PC-9 (cell line): ENCODE measurements at regions not wholly inside any gene's neighbourhood (a gene's known extent, or its start where the extent isn't known, plus 50 kb on each side); places are given as distances from the start of the nearest gene placed in this dataset.

ENCODE experiments used
- EZH2 ChIP-seq: fragments of 200-600 bp; sonication (generic); IDR thresholded peaks from 2 replicates; pipeline ENCODE4 v1.8.0; 2017; ENCODE audit warnings: antibody characterized with exemption, low read depth
- TF ChIP-seq, protein P1 (sequence below): fragments of 200-600 bp; sonication (generic); conservative IDR thresholded peaks from 2 replicates; pipeline ENCODE4 v1.6.1; 2017; ENCODE audit warnings: mixed run types, antibody characterized with exemption, mild to moderate bottlenecking, moderate library complexity

DNA sequence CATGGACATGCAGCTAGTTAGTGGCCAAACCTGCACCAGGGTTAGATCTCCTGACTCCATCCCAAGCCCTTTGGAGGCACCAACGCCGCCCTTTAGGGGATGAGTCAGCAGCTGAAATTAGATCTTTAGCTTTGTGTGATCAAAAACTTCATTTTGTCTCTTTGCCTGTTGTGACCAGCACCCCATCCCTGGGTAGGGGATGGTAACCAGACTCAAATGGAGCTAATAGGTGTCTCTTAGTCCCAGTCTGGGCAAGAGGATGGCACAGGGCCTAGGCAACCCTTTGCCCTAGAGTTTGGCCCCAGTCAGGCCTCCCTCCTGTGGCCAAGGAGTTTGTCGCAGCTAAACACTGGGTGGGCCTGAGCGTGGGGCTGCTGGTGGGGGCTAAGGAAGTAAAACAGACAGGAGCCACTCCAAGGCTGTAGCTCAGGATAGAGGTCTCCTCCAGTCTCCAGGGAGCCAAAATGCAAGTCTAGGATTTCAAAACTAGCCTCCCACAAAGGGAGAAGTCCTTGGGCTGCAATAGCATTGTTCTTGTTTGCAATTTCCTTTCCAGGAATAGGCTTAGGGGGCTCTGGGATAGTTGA, 105.1 kb downstream of the CPN2 start:
- TF ChIP-seq, protein P1, sequence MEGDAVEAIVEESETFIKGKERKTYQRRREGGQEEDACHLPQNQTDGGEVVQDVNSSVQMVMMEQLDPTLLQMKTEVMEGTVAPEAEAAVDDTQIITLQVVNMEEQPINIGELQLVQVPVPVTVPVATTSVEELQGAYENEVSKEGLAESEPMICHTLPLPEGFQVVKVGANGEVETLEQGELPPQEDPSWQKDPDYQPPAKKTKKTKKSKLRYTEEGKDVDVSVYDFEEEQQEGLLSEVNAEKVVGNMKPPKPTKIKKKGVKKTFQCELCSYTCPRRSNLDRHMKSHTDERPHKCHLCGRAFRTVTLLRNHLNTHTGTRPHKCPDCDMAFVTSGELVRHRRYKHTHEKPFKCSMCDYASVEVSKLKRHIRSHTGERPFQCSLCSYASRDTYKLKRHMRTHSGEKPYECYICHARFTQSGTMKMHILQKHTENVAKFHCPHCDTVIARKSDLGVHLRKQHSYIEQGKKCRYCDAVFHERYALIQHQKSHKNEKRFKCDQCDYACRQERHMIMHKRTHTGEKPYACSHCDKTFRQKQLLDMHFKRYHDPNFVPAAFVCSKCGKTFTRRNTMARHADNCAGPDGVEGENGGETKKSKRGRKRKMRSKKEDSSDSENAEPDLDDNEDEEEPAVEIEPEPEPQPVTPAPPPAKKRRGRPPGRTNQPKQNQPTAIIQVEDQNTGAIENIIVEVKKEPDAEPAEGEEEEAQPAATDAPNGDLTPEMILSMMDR, result no peak
- TF ChIP-seq EZH2, result no peak
